Upper lobe of left lung (tissue), 6 donors: ENCODE measurements at regions not wholly inside any gene's neighbourhood (a gene's known extent, or its start where the extent isn't known, plus 50 kb on each side); places are given as distances from the start of the nearest gene placed in this dataset.

ENCODE experiments used
- ATAC-seq, 2 donors: fragments of 200-7000 bp; cut with Tn5 transposase; one replicate each; pipeline ENCODE4 v1.9.1; 2022; ENCODE audit warnings: mild to moderate bottlenecking in 2 of 2, moderate library complexity in 2 of 2; ENCODE audit not compliant: low FRiP score in 2 of 2
- DNase-seq, 2 donors: peaks; one replicate each; pipeline ENCODE4 v3.0.0-alpha.2; 2019 to 2020
- H3K27ac ChIP-seq, 4 donors: fragments of 200-600 bp; sonication (generic); one replicate each; pipeline ENCODE4 v1.5.1; 2016 to 2019
- H3K27me3 ChIP-seq, 4 donors: fragments of 200-600 bp; sonication (generic); one replicate each; pipeline ENCODE4 v1.5.1; 2017 to 2019
- H3K36me3 ChIP-seq, 4 donors: fragments of 200-600 bp; sonication (generic); one replicate each; pipeline ENCODE4 v1.5.1; 2016 to 2019
- H3K4me1 ChIP-seq, 4 donors: fragments of 200-600 bp; sonication (generic); one replicate each; pipeline ENCODE4 v1.5.1; 2018 to 2019
- H3K4me3 ChIP-seq, 4 donors: fragments of 200-600 bp; sonication (generic); one replicate each; pipeline ENCODE4 v1.5.1; 2017 to 2019; ENCODE audit warnings: mild to moderate bottlenecking in 2 of 4, moderate library complexity in 1 of 4
- H3K9me3 ChIP-seq, 4 donors: fragments of 200-600 bp; sonication (generic); one replicate each; pipeline ENCODE4 v1.5.1; 2018 to 2019
- EP300 ChIP-seq, 4 donors: sonication (generic); formaldehyde crosslinking; IDR thresholded peaks; one replicate each; pipeline ENCODE4 v1.5.1; 2017; ENCODE audit warnings: antibody characterized with exemption in 4 of 4, control low read depth in 2 of 4
- POLR2A ChIP-seq, 4 donors: fragments of 450-650 bp; IDR thresholded peaks; one replicate each; pipeline ENCODE4 v1.5.1; 2016 to 2017; ENCODE audit warnings: antibody characterized with exemption in 4 of 4, mild to moderate bottlenecking in 2 of 4
- POLR2AphosphoS5 ChIP-seq, 2 donors: sonication (generic); formaldehyde crosslinking; IDR thresholded peaks; one replicate each; pipeline ENCODE4 v1.5.1; 2017; ENCODE audit warnings: antibody characterized with exemption in 2 of 2
- WGBS, 2 donors: methylation state at CpG; one replicate each; pipeline ENCODE4 v1.1.5; 2017 to 2018; 5-methylcytosine and 5-hydroxymethylcytosine counted together
- TF ChIP-seq, protein P1 (sequence below), 6 experiments: fragments of 450-650 bp in 4 of 6; fragments of 200-600 bp in 2 of 6; sonication (generic) in 2 of 6; IDR thresholded peaks; one replicate each; pipeline ENCODE4 v1.5.1; 2016 to 2019; ENCODE audit warnings: antibody characterized with exemption in 6 of 6
- donor health status: DM: no; HTN: no; CAD: no; lungs with moderate emphysema.
- donor health status: DM: no; HTN: yes; CAD: no; lungs with severe emphysema.

DNA sequence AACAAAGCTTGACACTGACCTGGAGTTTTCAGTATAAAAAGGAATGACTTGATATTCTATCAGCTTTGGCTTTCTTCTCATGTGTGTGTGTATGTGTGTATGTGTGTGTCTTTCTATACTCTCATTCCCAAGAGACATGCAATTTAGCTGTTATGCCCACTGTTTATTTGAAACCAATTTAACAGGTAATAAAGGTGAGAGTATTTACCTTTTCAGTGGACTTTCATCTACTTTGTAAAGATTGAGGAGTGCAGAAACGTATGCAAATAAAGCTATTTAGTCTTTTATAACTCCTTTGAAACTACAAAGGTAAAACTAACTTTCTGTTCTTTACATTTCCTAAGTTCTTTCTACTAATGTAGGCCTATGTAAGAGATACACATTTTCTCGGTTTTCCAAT is 103.5 kb upstream of the HS3ST5 start:
- H3K27me3 ChIP-seq: no peaks in the 10 kb centered on the region
- H3K36me3 ChIP-seq: no peaks in the 10 kb centered on the region
- DNase-seq (no peak), ATAC-seq (no peak)
- WGBS, 2 donors: 62 to 69% methylated on average over 2 of the region's 2 CpGs
- TF ChIP-seq EP300 (IDR thresholded peaks at IDR 0.05): no peak
- TF ChIP-seq, protein P1, sequence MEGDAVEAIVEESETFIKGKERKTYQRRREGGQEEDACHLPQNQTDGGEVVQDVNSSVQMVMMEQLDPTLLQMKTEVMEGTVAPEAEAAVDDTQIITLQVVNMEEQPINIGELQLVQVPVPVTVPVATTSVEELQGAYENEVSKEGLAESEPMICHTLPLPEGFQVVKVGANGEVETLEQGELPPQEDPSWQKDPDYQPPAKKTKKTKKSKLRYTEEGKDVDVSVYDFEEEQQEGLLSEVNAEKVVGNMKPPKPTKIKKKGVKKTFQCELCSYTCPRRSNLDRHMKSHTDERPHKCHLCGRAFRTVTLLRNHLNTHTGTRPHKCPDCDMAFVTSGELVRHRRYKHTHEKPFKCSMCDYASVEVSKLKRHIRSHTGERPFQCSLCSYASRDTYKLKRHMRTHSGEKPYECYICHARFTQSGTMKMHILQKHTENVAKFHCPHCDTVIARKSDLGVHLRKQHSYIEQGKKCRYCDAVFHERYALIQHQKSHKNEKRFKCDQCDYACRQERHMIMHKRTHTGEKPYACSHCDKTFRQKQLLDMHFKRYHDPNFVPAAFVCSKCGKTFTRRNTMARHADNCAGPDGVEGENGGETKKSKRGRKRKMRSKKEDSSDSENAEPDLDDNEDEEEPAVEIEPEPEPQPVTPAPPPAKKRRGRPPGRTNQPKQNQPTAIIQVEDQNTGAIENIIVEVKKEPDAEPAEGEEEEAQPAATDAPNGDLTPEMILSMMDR (IDR thresholded peaks at IDR 0.05): no peak
- no peak for TF ChIP-seq POLR2A (IDR thresholded peaks at IDR 0.05)
- no peak for TF ChIP-seq POLR2AphosphoS5 (IDR thresholded peaks at IDR 0.05)
- H3K4me3 ChIP-seq: no peak overlapping the region
- H3K9me3 ChIP-seq: no peaks in the 10 kb centered on the region
- H3K4me1 ChIP-seq: no peaks in the 10 kb centered on the region
- no peak overlapping the region for H3K27ac ChIP-seq

DNA sequence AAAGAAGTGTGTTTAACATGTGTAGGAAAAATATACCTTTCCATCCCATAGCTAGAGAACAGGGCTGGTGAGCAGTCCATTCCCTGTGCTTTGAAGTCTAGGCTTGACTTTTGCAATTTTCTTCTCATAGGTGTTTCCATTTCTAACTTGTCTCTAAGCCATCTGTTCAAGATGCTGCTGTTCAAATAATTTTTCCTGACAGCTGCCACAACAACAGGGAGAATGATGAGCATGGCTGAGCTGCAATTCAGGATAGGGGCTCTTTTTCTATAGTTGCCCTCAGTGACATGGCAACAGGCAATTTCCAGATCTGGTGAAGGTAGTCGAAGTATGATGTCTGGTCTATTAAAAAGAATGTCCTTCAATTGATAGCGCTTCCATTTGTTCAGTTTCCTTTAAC is 103.0 kb upstream of the HS3ST5 start:
- Histone ChIP-seq H3K36me3 (no peaks in the 10 kb centered on the region), H3K9me3 (no peaks in the 10 kb centered on the region), H3K27ac (no peak overlapping the region), H3K4me3 (no peak overlapping the region), H3K27me3 (no peaks in the 10 kb centered on the region), H3K4me1 (no peaks in the 10 kb centered on the region)
- ATAC-seq (no peak), DNase-seq (no peak)
- TF ChIP-seq EP300 (IDR thresholded peaks at IDR 0.05) (no peak), POLR2A (IDR thresholded peaks at IDR 0.05) (no peak)
- TF ChIP-seq, protein P1 (IDR thresholded peaks at IDR 0.05): no peak
- WGBS, 2 donors: 88 to 96% methylated on average over 2 of the region's 2 CpGs

DNA sequence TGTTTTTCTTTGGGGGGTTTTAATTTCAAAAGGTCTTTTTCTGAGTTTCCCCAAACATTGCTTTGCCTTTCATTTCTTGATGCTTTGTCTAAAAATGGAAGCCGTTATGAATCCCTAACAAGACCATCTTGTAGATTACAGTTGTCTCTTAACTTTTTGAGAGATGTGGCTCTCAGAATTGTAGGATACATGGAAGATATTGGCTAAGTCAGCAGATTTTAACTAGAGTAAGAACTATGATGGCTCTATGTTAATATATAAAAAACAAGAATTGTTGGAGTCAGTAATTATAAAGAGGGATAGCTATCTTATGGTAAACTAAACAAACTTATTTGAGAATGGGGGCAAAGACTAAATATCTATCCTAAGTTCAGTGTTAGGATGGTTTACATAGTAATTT is 96.6 kb upstream of the HS3ST5 start:
- Histone ChIP-seq H3K36me3 (no peaks in the 10 kb centered on the region), H3K27me3 (no peaks in the 10 kb centered on the region), H3K4me3 (no peak overlapping the region), H3K9me3 (no peaks in the 10 kb centered on the region), H3K4me1 (no peaks in the 10 kb centered on the region), H3K27ac (no peak overlapping the region)
- 77 to 79% methylated on average over 1 of the region's 1 CpG for WGBS, 2 donors
- ATAC-seq: no peak
- no peak for DNase-seq
- TF ChIP-seq POLR2AphosphoS5 (IDR thresholded peaks at IDR 0.05) (no peak), EP300 (IDR thresholded peaks at IDR 0.05) (no peak), POLR2A (IDR thresholded peaks at IDR 0.05) (no peak)
- TF ChIP-seq, protein P1 (IDR thresholded peaks at IDR 0.05): no peak

DNA sequence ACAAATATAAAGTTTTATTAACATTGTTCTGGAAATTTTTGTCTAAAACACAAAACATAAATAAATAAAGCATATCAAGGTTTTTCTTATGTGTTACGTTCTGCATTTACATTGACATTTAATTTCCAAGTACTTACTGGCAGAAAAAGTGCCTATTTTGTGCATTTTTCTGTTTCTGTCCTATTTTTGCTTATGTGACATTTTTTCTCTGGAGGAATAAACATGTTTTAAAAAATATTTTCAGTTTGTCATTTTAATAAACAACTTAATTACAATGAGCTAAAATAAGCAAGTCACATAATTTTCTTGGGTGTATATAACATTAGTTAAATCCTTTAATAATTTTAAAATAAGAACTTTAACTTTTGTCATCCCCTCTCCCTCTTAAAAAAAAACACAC is 94.4 kb upstream of the HS3ST5 start:
- Histone ChIP-seq H3K27me3 (no peaks in the 10 kb centered on the region), H3K9me3 (no peaks in the 10 kb centered on the region), H3K4me3 (no peak overlapping the region), H3K36me3 (no peaks in the 10 kb centered on the region), H3K4me1 (no peaks in the 10 kb centered on the region), H3K27ac (no peak overlapping the region)
- TF ChIP-seq, protein P1 (IDR thresholded peaks at IDR 0.05): no peak
- TF ChIP-seq EP300 (IDR thresholded peaks at IDR 0.05) (no peak), POLR2AphosphoS5 (IDR thresholded peaks at IDR 0.05) (no peak), POLR2A (IDR thresholded peaks at IDR 0.05) (no peak)
- no peak for ATAC-seq
- 75 to 82% methylated on average over 1 of the region's 1 CpG for WGBS, 2 donors
- DNase-seq: no peak

DNA sequence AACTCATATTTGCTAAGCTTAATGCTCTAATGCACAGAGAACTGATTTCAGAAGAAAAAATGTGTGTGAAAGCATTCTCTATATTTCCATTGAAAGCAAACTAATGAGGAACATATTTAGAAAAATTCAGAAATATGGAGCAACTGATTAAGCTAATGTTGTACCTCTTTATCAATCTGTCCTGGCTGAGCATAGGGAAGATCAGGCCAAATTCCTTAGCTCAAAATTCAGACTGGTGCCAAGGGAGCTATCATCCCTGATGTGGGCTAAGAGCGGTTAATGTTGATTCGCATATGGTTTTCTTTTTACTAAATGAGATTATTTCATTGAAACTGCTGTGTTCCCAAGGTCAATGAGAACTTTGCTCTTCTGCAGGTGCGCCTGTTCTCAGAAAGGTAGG is 93.9 kb upstream of the HS3ST5 start:
- H3K9me3 ChIP-seq: no peaks in the 10 kb centered on the region
- no peak overlapping the region for H3K27ac ChIP-seq
- ATAC-seq: no peak
- WGBS, 2 donors: 91 to 94% methylated on average over 3 of the region's 3 CpGs
- no peak overlapping the region for H3K4me3 ChIP-seq
- TF ChIP-seq POLR2A (IDR thresholded peaks at IDR 0.05) (no peak), EP300 (IDR thresholded peaks at IDR 0.05) (no peak), POLR2AphosphoS5 (IDR thresholded peaks at IDR 0.05) (no peak)
- TF ChIP-seq, protein P1 (IDR thresholded peaks at IDR 0.05): no peak
- H3K4me1 ChIP-seq: no peaks in the 10 kb centered on the region
- DNase-seq: no peak
- no peaks in the 10 kb centered on the region for H3K27me3 ChIP-seq
- H3K36me3 ChIP-seq: no peaks in the 10 kb centered on the region
